C4-2B (cell line): ENCODE measurements at regions not wholly inside any gene's neighbourhood (a gene's known extent, or its start where the extent isn't known, plus 50 kb on each side); places are given as distances from the start of the nearest gene placed in this dataset.

Source experiments
- H3K27ac ChIP-seq: fragments of 450-650 bp; 2 replicates; pipeline ENCODE4 v1.5.1; 2017
- ZFX ChIP-seq: fragments of 450-650 bp; IDR thresholded peaks from 2 replicates; pipeline ENCODE4 v1.6.1; 2017
- TF ChIP-seq, protein P1 (sequence below): fragments of 450-650 bp; conservative IDR thresholded peaks from 2 replicates; pipeline ENCODE4 v1.5.1; 2017; ENCODE audit warnings: mild to moderate bottlenecking

- no peak overlapping the region for H3K27ac ChIP-seq
- TF ChIP-seq, protein P1, sequence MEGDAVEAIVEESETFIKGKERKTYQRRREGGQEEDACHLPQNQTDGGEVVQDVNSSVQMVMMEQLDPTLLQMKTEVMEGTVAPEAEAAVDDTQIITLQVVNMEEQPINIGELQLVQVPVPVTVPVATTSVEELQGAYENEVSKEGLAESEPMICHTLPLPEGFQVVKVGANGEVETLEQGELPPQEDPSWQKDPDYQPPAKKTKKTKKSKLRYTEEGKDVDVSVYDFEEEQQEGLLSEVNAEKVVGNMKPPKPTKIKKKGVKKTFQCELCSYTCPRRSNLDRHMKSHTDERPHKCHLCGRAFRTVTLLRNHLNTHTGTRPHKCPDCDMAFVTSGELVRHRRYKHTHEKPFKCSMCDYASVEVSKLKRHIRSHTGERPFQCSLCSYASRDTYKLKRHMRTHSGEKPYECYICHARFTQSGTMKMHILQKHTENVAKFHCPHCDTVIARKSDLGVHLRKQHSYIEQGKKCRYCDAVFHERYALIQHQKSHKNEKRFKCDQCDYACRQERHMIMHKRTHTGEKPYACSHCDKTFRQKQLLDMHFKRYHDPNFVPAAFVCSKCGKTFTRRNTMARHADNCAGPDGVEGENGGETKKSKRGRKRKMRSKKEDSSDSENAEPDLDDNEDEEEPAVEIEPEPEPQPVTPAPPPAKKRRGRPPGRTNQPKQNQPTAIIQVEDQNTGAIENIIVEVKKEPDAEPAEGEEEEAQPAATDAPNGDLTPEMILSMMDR, result no peak
- TF ChIP-seq ZFX, result no peak
These were observed 562.5 kb downstream of the LMO7 start for GRCh38 chr13:76198568-76199163.

DNA sequence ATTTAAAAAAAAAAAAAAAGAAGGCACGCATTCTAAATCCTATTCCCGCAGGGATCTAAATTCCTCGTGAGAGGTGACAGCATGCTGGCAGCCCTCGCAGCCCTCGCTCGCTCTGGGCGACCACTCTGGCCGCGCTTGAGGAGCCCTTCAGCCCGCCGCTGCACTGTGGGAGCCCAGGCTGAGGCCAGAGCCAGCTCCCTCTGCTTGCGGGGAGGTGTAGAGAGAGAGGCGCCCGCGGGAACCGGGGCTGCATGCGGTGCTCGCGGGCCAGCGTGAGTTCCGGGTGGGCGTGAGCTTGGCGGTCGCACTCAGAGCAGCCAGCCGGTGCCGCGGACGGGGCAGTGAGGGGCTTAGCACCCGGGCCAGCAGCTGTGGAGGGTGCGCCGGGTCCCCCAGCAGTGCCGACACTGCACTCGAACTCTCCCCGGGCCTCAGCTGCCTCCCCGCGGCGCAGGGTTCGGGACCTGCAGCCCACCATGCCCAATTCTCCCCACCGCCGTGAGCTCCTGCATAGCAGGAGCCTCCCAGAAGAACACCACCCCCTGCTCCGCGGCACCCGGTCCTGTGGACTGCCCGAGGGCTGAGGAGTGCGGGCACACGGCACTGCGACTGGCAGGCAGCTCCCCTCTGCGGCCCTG is 553.9 kb downstream of the LMO7 start:
- TF ChIP-seq, protein P1, result no peak
- no peak for TF ChIP-seq ZFX
- H3K27ac ChIP-seq, result no peak overlapping the region

DNA sequence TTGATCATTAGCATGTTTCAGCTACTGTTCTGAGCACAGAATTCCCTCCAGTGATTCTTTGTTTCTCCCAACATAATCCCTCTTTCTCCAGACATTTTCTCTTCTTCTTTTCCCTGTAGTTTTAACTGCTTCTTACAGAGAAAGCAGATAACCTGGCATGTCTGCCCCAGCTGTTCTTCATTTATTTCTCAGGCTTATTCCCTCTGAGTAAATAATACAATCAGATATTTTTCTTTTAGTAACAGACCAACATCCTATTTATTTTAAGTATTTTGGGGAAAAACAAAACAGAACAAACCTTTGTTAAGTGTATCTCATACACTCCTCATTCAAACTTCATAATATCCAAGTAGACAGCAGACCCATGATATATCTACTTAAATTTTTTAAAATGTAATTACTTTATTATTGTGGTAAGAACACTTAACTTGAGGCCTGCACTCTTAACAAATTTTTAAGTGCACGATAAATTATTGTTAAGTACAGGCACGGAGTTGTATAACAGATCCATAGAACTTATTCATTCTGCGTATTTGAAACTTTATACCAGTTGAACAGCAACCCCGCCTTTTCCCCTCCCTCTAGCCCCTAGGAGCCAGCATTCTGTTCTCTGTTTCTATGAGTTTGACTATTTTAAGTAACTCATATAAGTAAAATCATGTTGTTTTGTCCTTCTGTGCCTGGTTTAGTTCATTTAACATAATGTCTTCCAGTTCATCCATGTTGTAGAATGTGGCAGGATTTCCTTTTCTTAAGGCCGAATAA is 540.0 kb downstream of the LMO7 start:
- no peak overlapping the region for H3K27ac ChIP-seq
- TF ChIP-seq, protein P1, result no peak
- no peak for TF ChIP-seq ZFX

DNA sequence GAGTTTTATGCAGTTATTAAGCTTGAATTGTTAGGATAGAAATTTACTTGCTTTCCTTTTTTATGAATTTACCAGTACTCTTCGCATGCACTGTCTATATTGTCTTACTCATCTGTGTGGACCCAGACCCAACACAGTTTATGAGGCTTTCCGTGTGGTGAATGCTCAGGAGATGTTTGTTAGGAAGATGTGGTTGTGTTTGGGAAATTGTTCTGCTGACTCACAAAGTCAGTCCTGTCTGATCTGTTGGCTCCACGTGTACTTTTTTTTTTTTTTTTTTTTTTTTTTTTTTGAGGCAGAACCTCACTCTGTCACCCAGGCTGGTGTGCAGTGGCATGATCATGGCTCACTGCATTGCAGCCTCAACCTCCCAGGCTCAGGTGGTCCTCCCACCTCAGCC is 532.5 kb downstream of the LMO7 start:
- H3K27ac ChIP-seq, result no peak overlapping the region
- TF ChIP-seq ZFX, result no peak
- TF ChIP-seq, protein P1, result no peak

GRCh38 chr13:76164290-76164689 is 528.2 kb downstream of the LMO7 start:
- H3K27ac ChIP-seq, result no peak overlapping the region
- TF ChIP-seq, protein P1, result no peak

DNA sequence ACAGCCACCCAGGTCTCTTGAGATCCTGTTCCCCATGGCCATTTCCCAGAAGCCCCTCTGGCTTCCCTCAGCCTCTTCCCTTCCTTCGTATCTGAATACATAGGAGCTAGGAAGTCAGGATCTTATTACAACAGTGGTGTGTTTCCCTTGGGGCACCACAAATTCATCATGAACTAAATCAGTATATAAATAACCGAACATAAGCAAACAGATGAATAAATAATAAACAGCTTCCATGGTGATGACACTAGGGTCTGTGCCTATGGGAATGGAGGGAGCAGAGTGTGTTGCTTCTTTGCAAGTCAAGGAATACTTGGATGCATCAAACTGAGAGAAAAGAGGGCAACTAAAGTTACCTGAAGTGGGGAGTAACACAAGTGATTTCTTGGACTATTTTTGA is 527.6 kb downstream of the LMO7 start:
- H3K27ac ChIP-seq, result no peak overlapping the region
- TF ChIP-seq, protein P1, result no peak
- no peak for TF ChIP-seq ZFX
